Transverse colon (tissue), 3 donors: ENCODE measurements at regions not wholly inside any gene's neighbourhood (a gene's known extent, or its start where the extent isn't known, plus 50 kb on each side); places are given as distances from the start of the nearest gene placed in this dataset.

Experiments
- CTCF ChIP-seq, 5 experiments: fragments of 200-600 bp in 3 of 5; fragments of 450-650 bp in 2 of 5; sonication (generic) in 3 of 5; IDR thresholded peaks; 1 replicate in 2 of 5; 2 replicates in 3 of 5; pipeline ENCODE4 v1.5.1; 2016 to 2017; ENCODE audit warnings: antibody characterized with exemption in 5 of 5, inconsistent platforms in 3 of 5, mild to moderate bottlenecking in 2 of 5, moderate library complexity in 1 of 5
- EP300 ChIP-seq: sonication (generic); formaldehyde crosslinking; IDR thresholded peaks from one replicate; pipeline ENCODE4 v1.6.1; 2017; ENCODE audit warnings: antibody characterized with exemption, low read depth
- POLR2A ChIP-seq: fragments of 450-650 bp; IDR thresholded peaks from one replicate; pipeline ENCODE4 v1.6.1; 2016; ENCODE audit warnings: antibody characterized with exemption, mild to moderate bottlenecking, moderate library complexity

DNA sequence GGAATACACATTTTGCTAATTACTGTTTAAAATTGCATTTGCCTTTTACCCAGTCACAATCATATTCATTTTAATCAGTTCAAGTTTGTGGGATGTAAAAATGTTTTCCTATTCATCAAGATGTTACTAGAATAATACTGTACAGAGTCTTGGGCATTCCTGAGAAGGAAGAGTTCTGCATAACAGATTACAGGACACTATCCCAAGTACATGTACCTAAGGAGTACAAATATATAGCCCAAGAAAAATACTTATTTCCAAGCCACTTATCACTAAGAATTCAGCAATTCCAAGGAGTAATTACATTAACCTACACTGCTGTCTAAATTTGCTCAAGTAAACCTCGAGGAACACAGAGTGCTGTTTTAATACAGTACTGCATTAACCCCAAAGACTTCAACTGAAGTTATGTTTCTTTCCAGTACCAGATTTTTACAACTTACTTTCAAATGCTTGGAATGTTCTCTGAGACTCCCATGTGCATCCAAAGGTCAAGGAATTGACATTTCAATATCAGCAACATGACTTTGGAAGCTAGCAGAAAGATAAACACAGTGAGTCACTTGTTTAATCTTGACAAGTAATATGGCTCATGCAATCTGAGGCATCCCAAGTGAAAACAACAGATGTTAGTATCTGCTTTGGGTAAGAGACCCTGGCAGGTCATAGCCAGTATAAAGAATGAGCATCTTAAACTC lies 125.4 kb upstream of the BET1 start:
- TF ChIP-seq CTCF (IDR thresholded peaks at IDR 0.05) (no peak), POLR2A (no peak), EP300 (no peak)
